HuH-7 (cell line): ENCODE measurements at regions not wholly inside any gene's neighbourhood (a gene's known extent, or its start where the extent isn't known, plus 50 kb on each side); places are given as distances from the start of the nearest gene placed in this dataset.
A peak's percentile ranks its signal among the peaks of the same experiment; 100 is the strongest.

ENCODE experiments used
- DNase-seq: peaks from one replicate; pipeline ENCODE4 v3.0.0; 2011; ENCODE audit warnings: low spot score

DNA sequence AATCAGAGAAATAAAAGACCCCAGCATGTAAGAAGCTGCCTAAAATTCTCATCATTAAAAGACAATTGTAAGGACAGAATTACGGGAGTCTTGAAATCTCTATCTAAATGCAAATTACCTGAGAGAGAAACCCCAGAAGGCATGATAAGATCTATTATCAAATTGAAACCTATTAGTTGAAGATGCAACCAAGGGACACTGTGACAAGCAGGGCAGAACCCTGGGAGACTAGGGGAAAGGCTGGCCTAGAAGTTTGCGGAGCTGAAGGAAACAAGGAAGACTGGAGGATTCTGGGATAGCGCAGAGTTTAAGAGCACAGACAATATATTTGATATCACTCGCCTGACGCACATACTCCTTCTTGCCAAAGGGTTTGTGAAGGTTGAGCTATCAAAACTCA is 319.5 kb upstream of the CHAC2 start:
- no peak for DNase-seq

DNA sequence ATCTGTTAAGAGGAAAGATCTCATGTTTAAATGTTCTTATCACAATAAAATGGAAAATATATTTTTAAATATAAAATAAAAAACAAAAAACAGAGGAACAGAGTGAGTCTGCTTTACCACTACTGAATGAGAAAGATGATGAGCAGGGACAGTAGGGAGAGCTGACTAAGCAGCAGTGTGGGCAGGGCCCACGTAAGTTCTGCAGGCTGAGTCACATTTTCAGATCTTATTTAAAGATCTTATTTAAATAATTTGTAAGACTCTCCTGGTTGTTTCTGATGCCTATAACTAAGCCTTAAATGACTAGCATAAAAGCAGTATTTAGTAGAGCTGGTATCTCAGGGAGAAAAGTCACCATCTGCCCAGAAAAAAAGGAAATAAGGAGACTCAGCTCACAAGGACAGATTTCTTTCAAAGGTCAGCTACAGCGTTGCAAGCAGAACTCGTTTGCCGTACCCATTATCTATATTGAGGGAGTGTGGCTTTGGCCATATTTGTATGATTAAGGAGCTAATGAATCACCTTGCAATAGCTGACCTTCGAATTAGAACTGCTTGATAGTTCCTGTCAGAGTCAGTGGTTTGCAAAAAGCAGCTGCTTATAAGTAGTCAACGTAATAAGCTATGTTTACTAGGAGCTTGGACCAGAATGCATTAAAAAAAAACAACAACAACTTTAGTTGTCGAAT is 322.1 kb upstream of the CHAC2 start:
- DNase-seq, result no peak

DNA sequence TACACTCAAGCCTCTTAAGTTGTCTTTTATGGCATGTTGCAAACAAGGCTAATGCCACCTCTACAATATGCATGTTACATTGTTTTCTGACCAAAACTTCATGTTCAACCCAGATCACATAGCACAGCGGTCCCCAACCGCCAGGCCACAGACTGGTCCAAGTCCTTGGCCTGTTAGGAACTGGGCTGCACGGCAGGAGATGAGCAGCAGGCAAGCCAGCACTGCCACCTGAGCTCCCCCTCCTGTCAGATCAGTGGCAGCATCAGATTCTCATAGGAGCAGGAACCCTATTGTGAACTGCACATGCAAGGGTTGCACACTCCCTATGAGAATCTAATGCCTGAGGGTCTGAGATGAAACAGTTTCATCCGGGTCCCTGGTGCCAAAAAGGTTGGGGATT is 324.8 kb upstream of the CHAC2 start:
- DNase-seq, result no peak

DNA sequence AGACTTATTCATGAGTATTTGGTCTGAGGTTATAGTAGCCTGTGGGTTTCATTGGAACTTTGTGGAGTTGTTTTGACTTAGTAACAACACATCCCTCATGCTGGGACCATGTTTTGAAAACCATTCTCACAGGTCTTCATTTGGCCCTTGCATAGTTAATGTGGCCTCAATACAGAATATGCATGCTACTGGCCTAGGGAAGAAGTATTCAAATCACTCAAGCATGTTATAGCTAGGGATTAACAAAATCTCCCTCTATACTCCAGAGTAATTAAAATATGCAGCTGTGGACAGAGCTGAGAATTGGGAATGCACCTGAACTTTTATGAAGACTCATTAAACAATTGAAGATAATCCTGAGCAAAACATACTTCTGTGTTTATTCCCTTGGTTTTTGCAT is 325.5 kb upstream of the CHAC2 start:
- no peak for DNase-seq

DNA sequence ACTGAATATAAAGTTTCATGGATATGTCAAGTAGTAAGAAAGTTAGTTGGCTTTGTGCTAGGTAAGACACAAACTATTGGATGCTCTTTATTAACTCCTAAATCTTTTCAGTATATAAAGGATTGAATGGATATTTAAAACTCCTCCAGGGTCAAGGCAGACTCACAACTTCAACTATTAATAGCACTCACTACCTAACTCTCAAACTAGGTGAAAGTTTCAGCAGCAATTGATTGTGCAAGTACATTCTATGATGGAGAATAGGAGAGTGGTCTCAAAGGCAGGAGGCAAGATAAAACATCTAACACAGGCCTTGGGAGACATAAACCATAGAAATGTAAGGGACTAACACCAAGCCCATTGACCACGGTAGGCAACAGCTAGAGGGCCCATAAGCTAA is 328.9 kb upstream of the CHAC2 start:
- DNase-seq, result no peak

DNA sequence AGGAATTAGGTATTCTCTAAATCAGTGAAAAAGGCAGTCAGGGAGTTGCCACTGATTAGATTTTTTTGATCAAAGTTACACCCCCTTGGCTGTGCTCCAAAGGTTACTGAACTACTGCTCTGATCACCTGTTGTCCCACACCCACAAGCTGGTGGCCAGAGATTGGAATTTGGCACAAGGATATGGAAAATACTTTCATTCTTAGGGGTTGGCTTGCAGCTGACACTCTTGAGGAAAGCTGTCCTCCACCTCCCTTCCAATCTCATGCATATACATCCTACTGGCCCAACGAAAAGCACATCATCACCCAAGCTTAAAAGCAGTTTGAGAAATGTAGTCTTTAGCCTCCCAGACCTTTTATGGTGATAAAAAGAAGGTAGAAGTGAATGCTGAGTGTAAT is 329.5 kb upstream of the CHAC2 start:
- DNase-seq, result no peak

DNA sequence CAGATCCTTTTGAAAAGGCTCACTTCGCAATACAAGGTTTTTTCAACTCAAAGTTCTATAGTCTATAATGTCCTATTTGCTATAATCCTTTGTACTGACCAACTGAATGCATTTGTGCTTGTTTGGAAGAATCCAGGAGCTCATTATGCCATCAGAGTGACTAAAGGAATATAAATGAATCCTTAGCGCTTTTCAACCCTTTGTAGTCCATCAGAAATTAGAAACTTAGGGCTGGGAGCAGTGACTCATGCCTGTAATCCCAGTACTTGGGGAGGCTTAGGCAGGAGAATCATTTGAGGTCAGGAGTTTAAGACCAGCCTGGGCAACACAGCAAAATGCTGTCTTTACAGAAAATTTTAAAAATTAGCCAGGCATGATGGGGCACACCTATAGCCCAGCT is 330.2 kb upstream of the CHAC2 start:
- no peak for DNase-seq

DNA sequence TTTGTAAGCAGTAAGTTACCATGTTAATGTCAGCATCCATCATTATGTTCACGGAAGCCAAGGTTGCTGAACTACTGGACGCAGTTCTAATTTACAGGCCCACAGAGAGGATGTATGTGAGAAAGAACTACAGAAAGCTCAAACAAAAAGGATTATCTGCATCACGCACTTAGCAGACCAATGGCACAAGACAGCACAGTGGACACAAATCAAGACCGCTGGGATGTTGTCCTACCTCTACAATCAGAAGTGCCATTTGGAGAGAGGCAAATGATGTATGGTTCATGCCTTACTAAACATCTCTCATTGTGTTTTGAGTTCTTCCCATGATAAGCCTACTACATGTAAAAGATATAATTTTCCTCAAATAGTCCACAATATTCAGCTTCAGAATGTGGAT is 330.7 kb upstream of the CHAC2 start:
- no peak for DNase-seq

DNA sequence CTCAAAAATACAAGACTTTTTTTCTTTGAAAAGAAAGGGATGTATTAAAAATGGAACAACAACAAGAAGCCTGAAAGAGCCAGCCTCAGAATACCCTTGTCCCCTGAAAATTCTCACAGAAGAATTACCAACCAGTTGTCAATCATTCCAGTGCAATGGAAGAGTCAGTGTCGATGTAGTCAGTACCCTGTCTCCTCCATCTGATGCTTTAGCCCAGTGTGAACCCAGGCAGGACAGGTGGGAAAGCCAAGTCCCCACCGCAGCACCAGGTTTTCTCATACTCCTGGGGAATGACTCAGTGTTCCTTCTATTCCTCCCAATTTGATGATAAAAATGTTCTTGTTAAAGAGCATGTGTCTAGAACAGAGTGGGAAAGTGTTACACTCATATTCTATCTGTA is 332.0 kb upstream of the CHAC2 start:
- DNase-seq, result no peak

DNA sequence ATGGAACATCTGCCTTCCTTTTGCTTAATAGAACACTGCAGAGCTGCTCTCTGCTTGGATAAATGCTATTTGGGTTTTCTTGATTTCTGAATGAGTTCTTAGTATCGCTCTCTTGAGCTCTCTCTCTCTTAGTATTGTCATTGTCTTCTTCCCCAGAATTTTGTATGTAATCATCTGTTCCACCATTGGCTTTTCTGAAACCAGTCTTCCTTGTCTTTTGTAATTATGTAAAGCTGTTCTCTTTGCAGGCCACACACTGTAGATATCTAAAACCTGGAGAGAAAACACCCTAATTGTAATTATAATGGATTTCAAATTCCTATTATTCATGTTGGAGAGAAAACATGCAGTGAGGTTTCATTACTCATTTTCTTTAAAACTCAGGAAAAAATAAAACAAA is 333.1 kb upstream of the CHAC2 start:
- DNase-seq, result no peak

DNA sequence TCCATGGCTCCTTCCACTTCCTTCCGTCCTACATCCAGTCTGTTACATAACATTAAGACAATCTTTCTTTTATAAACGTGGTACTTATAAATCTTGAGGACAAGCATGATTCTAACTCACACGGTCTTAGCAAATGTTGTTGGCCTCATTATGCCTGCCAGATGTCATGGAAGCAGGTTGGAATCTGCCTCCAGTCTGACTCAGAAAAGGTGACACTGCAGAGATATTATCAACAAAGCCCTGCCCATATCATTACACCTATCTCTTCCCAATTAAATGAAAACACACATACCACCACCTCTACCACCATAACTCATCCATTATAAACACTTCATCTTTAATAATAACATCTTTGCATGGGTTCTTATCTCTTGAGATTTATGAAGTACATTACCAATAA is 334.7 kb upstream of the CHAC2 start:
- no peak for DNase-seq

DNA sequence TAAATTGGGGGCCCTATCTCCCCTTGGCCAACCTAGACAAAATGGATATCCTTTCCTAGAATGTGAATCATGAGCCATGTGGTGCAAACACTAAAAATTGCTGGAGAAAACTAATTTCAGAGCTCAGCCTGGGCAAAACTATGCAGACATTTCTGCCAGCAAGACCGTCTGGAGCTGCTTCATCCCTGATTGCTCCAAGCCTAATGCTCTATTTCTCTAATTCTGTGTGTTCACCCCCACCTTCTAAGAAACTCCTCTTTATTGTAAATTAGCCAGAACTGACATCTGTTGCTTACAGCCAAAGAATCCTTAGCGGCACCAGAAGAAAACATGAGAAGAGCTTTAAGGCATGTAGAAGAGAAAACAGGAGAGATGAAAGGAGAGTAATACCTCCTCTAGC is 337.7 kb upstream of the CHAC2 start:
- no peak for DNase-seq

DNA sequence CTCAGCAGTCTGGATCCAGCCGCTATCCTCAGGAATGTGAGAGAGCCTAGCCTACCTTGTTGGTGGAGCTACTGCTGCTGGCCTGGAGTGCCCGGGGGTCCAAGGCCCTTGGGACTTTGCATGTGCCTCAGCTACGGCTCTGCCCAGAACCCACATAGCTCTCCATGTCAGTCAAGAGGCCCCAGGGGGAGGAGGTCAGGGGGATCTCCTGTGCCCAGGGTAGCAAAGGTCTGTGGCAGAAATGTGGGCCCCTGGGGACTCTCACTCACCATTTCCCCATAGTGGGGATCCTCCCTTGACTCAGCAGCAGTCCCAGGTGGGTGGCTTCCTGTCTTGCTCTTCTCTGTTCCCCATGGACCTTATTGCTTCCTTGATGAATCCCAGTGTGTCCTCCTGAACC is 342.7 kb upstream of the CHAC2 start:
- no peak for DNase-seq

DNA sequence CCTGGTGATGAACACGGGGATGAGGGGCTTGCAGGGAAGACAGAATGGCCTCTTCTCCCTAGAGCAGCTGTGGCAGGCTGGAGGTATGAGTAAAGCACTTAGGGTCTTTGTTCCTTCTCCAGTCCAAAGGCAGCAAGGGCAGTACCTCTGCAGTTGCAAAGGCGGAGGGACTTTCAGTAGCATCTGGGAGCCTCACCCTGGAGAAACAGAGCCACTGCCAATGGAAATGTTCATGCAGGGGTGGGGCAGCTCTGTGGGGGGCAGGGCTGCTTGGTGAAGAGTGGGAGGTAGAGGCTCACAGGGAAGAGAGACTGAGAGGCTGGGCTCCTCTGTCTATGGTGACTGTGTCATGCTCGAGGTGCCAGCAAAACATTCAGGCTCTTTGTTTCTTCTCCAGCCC is 344.1 kb upstream of the CHAC2 start:
- no peak for DNase-seq

DNA sequence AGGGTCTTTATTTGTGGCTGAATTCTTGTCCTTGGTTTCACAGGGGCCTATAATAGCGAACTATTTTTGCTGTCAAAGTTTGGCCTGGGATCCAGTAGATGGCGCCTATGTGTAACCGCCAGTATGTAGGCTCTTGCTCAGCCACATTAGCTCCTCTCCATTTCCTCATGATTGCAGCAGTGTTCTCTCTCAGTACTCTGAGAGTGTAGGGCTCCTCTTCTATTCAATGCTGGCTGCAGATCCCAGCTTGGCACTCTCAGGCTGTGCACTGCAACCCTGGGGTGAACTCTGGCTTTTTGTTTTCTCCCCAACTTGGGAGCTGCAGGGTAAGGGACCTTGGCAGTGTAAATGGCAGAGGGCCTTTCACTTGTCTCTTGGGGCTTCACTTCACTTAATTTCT is 344.6 kb upstream of the CHAC2 start:
- DNase-seq, result peak; percentile 25

DNA sequence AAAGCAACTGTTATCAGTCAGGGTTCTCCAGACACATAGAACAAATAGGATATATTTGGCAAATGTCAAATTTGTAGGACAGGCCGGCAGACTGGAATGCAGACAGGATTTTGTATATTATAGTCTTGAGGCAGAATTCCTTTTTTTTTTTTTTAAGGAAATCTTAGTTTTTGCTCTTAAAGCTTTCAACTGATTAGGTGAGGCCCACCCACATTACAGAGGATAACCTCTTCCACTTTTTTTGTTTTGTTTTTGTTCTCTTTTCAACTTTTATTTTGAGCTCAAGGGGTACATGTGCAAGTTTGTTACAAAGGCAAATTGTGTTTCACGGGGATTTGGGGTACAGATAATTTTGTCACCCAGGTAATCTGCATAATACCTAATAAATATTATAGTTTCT is 350.2 kb upstream of the CHAC2 start:
- DNase-seq, result no peak

DNA sequence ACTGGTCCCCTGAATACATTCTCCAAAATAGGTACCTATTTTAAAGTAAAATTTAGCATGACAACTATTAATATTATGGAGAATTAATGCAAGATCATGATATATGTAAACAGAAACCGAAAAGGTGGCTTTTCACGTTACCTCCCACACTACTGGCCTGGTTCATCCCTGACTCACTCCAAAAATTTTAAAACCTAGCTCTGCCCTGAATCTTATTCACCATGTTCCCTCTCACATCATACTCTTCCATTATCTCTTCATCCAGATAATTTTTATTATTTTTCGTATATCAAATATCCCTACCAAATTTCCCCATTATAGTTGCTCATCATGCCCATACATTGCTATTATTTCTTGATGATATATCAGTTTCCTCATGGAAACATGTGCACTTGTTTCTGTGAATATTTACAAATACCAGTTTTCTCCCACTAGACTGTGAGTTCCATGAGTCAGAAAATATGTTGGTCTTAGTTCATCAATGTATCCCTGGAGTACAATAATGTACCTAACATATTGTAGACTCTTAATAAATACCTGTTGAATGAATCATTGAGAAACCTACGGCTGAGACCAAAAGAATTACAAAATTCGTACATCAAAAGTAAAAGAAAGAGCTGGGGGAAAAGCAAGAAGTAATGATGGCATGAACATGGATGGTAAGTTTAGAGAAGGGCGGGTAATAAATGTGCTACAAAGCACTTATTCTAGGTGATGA is 360.1 kb upstream of the CHAC2 start:
- DNase-seq, result no peak

DNA sequence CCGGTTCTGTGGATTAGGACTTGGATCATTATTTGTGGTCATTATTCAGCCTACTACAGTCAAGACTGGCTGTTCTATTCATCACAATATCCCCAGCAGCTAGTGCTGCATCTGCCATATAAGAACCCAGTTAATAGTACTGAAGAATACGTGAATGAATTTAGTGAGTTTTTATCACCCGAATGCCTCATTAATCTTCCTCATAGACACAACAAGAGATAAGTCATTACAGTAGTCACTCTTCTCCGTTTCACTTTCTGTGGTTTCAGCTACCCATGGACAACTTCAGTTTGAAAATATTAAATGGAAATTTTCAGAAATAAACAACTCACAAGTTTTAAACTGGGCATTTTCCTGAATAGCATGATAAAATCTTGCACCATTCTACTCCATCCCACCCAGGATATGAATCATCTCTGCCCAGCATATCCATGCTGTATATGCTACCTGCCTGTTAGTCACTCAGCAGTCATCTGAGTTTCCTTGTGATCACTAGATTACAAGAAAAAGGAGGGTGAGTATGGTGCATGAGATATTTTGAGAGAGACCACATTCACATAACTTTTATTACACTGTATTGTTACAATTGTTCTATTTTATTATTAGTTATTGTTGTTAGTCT is 363.7 kb upstream of the CHAC2 start:
- no peak for DNase-seq

DNA sequence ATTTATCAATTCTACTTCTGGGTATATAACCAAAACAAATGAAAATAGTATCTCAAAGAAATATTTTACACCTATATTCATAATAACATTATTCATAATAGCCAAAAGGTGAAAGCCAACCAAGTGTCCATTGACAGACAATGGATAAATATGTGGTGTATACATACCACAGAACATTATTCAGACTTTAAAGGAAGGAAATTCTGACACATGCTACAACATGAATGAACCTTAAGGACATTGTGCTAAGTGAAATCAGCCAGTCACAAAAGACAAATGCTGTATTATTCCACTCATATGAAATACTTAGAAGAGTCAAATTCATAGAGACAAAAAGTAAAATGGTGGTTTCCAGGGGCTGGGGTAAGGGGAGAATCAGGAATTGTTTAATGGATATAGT is 370.5 kb upstream of the CHAC2 start:
- DNase-seq, result no peak

DNA sequence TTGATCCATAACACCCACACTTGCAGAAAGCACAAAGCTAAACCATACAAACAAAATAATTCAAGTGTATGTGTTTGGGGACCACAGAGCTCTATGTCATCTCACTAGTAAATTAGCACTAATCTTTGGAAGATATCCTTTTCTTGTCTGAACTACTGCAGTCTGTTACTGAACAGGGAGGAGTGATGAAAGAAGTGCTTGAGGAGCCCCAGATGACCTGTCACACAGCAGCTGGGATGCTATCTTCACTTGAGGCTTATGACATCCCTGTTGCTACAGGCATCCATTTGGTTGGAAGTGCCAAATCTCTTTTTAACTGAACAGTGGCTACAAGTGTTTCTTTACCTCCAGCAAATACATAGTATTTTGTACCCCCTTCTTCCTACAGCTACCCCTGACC is 386.3 kb upstream of the CHAC2 start:
- no peak for DNase-seq

DNA sequence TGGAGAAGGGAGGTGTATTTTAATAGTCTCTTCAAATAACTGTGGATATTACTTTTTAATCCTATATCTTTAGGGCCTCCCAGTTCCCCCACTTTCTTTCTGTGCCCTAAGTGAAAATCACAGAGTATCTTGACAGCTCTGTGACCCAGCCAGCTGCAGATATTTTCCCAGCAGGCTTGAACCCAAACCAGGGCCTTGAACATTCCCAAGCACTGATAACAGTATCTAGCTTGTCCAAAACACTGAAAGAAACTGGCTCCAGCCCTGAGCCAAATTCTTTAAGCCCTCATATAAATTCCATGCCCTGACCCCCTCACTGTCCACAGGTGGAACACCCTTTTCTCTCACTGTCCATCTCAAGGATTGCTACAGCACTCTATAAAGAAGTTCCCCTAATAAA is 388.1 kb upstream of the CHAC2 start:
- DNase-seq, result no peak

DNA sequence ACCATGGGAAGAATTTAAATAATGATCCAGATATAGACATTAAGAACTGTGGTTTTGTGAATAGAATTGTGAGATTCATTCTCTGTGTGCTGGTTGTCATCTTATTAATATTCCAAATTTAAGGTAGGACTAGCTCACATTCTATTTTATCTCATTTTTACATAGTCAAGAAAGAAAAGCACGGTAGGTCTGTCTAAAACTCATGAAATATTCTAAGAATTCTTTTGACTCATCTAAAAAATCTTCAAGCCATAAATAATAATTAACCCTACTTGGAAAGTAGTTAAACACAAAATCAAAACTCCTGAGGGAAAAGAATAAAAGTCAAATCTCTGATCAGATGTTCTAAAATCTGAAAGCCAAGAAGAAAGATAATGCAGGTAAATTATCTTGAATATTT is 388.8 kb upstream of the CHAC2 start:
- DNase-seq, result no peak

DNA sequence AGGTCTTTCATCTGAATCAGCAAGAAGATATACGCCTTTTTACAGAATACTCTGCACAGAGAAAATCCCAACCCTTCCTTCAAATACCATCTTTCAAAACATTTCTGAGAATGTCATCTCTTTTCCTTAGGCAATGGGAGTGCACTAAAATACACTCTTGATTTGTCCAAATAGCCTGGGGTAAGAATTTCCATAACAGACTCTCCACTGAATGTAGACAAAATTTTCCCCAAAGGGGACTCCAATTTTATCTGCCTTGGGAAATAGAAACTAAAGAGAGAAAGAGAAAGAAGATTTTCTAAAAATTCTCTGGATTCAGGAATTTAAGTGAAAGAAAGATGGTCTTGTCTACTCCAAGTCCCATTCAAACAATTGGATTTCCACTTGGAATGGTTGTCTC is 394.5 kb upstream of the CHAC2 start:
- no peak for DNase-seq

DNA sequence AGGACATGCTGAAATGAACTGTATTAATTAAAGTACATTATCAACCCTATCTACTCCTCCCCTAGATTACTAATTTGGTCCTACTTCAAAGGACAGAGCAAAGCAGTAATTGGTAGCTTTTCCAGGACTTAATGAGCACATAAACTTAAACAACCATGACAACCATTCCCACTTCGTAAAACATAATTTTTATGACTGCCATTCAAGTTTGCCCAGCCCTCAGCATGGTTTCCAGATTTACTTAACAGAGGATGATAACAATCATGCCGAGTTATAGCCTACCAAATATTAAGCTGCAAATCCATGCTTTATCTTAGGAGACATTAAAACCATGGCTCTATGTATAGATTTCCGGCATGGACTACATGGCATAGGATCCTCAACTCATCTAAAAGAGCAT is 401.1 kb upstream of the CHAC2 start:
- no peak for DNase-seq
